HFF-Myc (cell line): ENCODE measurements at regions not wholly inside any gene's neighbourhood (a gene's known extent, or its start where the extent isn't known, plus 50 kb on each side); places are given as distances from the start of the nearest gene placed in this dataset.

ENCODE experiments used
- DNase-seq: peaks from one replicate; pipeline ENCODE4 v3.0.0-alpha.2; 2011; ENCODE audit warnings: low read depth; ENCODE audit errors: extremely low read depth
- H3K4me3 ChIP-seq: replicated peaks from 2 replicates; pipeline ENCODE4 v1.5.1; 2011; ENCODE audit warnings: low read depth, mild to moderate bottlenecking, control low read depth, low read length
- CTCF ChIP-seq: IDR thresholded peaks from 2 replicates; pipeline ENCODE4 v1.5.1; 2012; ENCODE audit warnings: mild to moderate bottlenecking, low read depth, low read length, control low read depth; ENCODE audit errors: missing control alignments

- no peak for DNase-seq
- TF ChIP-seq CTCF: no peak
- H3K4me3 ChIP-seq: no peak overlapping the region
These were observed 142.1 kb downstream of the FOXA2 start for GRCh38 chr20:22442318-22442717.

- DNase-seq: no peak
These were observed 145.4 kb downstream of the FOXA2 start for GRCh38 chr20:22438926-22439325.

GRCh38 chr20:22438346-22438745, 146.0 kb downstream of the FOXA2 start:
- no peak for TF ChIP-seq CTCF
- H3K4me3 ChIP-seq: no peak overlapping the region
- no peak for DNase-seq

More at GRCh38 chr20:22438926-22439325, 145.4 kb downstream of the FOXA2 start:
- no peak for TF ChIP-seq CTCF
- no peak overlapping the region for H3K4me3 ChIP-seq

GRCh38 chr20:22437354-22437753, 147.0 kb downstream of the FOXA2 start:
- no peak for TF ChIP-seq CTCF
- no peak overlapping the region for H3K4me3 ChIP-seq
- no peak for DNase-seq

- TF ChIP-seq CTCF: no peak
These were observed 153.0 kb downstream of the FOXA2 start for GRCh38 chr20:22431419-22431818.

GRCh38 chr20:22430746-22431168, 153.6 kb downstream of the FOXA2 start:
- H3K4me3 ChIP-seq: no peak overlapping the region
- no peak for TF ChIP-seq CTCF
- DNase-seq: no peak

More at GRCh38 chr20:22431419-22431818, 153.0 kb downstream of the FOXA2 start:
- no peak for DNase-seq
- no peak overlapping the region for H3K4me3 ChIP-seq

- no peak overlapping the region for H3K4me3 ChIP-seq
- no peak for DNase-seq
- TF ChIP-seq CTCF: no peak
These were observed 154.1 kb downstream of the FOXA2 start for GRCh38 chr20:22430154-22430745.
